Panc1 (cell line): ENCODE measurements at regions not wholly inside any gene's neighbourhood (a gene's known extent, or its start where the extent isn't known, plus 50 kb on each side); places are given as distances from the start of the nearest gene placed in this dataset.
A peak's percentile ranks its signal among the peaks of the same experiment; 100 is the strongest.

ENCODE experiments used
- POLR2AphosphoS5 ChIP-seq: IDR thresholded peaks from 2 replicates; pipeline ENCODE4 v1.6.1; 2012; ENCODE audit warnings: mild to moderate bottlenecking, low read depth, low read length, moderate library complexity
- SIN3A ChIP-seq: IDR thresholded peaks from 2 replicates; pipeline ENCODE4 v1.6.1; 2012; ENCODE audit warnings: low read depth, mild to moderate bottlenecking, low read length, moderate library complexity, borderline replicate concordance; ENCODE audit not compliant: insufficient read depth
- TF ChIP-seq, protein P1 (sequence below): fragments of 450-650 bp; IDR thresholded peaks from 2 replicates; pipeline ENCODE4 v1.5.1; 2017; ENCODE audit warnings: mild to moderate bottlenecking
- TF ChIP-seq, protein P2 (sequence below), 2 experiments: IDR thresholded peaks; 2 replicates each; pipeline ENCODE4 v1.6.1; 2011 to 2012; ENCODE audit warnings: low read depth in 2 of 2, control low read depth in 1 of 2, low read length in 1 of 2, mild to moderate bottlenecking in 1 of 2, moderate library complexity in 1 of 2; ENCODE audit not compliant: insufficient read depth in 1 of 2

DNA sequence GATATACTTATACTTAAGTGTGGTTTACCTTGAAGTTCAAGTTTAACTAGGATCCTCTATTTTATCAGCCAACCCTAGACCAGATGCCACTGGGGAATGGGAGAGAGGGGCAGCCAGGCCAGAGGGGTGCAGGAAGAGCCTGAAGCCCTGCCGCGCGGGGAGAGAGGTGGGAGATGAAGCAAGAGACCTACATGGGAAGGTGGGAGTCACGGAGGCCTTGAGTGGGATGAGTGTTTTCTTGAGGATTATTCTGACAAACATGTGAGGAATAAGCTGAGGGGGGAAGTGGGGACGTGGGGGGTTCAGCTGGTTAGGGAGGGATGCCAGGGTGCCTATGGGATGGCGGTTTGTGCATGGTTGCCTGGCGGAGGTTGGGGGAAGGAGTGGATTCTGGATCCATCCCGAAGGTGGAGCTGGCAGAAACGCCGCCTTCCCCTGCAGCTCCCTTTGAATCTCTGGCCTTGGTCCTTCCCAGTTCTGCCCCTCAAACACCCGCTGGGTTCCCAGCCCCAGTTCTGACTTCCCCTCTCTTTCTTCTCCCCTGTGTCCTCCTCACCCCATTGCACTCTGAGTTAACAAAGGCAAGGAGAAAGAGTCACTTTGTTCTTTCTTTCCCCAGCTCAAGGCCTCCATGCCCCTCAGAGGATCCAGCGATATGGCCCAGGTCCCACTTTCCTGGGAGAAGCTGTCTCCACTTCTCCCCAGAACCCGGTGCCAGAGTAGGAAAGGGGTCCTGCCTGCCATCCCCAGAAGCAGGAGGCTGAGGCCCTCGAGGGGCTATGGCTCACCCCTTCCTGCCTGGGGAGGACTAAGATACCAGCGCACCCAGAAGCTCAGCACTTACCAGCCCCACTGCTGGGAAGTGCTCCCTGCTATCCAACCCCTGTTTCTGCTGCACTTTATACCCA is 274.2 kb downstream of the UACA start:
- TF ChIP-seq, protein P1, sequence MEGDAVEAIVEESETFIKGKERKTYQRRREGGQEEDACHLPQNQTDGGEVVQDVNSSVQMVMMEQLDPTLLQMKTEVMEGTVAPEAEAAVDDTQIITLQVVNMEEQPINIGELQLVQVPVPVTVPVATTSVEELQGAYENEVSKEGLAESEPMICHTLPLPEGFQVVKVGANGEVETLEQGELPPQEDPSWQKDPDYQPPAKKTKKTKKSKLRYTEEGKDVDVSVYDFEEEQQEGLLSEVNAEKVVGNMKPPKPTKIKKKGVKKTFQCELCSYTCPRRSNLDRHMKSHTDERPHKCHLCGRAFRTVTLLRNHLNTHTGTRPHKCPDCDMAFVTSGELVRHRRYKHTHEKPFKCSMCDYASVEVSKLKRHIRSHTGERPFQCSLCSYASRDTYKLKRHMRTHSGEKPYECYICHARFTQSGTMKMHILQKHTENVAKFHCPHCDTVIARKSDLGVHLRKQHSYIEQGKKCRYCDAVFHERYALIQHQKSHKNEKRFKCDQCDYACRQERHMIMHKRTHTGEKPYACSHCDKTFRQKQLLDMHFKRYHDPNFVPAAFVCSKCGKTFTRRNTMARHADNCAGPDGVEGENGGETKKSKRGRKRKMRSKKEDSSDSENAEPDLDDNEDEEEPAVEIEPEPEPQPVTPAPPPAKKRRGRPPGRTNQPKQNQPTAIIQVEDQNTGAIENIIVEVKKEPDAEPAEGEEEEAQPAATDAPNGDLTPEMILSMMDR, result no peak
- TF ChIP-seq POLR2AphosphoS5, result no peak
- TF ChIP-seq, protein P2, sequence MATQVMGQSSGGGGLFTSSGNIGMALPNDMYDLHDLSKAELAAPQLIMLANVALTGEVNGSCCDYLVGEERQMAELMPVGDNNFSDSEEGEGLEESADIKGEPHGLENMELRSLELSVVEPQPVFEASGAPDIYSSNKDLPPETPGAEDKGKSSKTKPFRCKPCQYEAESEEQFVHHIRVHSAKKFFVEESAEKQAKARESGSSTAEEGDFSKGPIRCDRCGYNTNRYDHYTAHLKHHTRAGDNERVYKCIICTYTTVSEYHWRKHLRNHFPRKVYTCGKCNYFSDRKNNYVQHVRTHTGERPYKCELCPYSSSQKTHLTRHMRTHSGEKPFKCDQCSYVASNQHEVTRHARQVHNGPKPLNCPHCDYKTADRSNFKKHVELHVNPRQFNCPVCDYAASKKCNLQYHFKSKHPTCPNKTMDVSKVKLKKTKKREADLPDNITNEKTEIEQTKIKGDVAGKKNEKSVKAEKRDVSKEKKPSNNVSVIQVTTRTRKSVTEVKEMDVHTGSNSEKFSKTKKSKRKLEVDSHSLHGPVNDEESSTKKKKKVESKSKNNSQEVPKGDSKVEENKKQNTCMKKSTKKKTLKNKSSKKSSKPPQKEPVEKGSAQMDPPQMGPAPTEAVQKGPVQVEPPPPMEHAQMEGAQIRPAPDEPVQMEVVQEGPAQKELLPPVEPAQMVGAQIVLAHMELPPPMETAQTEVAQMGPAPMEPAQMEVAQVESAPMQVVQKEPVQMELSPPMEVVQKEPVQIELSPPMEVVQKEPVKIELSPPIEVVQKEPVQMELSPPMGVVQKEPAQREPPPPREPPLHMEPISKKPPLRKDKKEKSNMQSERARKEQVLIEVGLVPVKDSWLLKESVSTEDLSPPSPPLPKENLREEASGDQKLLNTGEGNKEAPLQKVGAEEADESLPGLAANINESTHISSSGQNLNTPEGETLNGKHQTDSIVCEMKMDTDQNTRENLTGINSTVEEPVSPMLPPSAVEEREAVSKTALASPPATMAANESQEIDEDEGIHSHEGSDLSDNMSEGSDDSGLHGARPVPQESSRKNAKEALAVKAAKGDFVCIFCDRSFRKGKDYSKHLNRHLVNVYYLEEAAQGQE (IDR thresholded peaks at IDR 0.05; ENCODE audit: insufficient read depth in 1 of 2, low read depth in 2 of 2, low read length in 1 of 2), result 0 out of 4 replicates have a peak, but pooled peaks of 1 of the 2 experiments have one; percentile 13
- no peak for TF ChIP-seq SIN3A
